ENCODE measurements at regions not wholly inside any gene's neighbourhood (a gene's known extent, or its start where the extent isn't known, plus 50 kb on each side); places are given as distances from the start of the nearest gene placed in this dataset.

DNA sequence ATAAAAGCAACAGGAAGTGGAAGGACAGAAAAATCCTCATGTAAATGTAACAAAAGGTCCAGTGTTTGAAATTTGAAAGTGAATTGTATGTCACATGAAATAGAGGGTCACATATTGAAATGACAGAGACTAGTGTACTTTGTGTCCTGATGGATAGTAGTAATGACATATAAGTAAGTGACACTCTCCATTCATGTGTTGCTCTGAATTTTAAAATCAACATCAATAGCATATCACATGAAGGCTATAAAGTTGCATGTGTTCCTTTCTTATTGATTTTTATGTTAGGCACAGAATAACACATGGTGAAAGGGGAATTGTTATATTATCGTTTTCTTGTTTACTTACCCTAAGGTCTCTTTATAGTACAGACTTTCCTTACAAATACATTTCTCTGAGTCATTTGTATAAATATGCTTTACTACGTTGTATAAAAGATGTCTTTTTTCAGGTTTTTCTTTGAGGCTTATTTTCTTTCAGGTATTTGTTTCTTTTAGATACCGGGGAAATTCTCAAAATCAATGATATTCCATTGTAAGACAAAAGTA is 104.6 kb upstream of the CACNA2D1 start:
- Mint-ChIP-seq H3K9me3 (ENCODE audit: unreplicated experiment) (peaks cover 5% of the 10 kb centered on the region), H3K4me1 (ENCODE audit: low read depth, unreplicated experiment) (peaks cover 2% of the 10 kb centered on the region), H3K27me3 (ENCODE audit: unreplicated experiment) (no peaks in the 10 kb centered on the region), H3K4me3 (ENCODE audit: unreplicated experiment) (no peak overlapping the region), H3K27ac (ENCODE audit: unreplicated experiment) (no peak overlapping the region), H3K36me3 (ENCODE audit: unreplicated experiment) (peaks cover 8% of the 10 kb centered on the region)
- TF ChIP-seq, protein P1, sequence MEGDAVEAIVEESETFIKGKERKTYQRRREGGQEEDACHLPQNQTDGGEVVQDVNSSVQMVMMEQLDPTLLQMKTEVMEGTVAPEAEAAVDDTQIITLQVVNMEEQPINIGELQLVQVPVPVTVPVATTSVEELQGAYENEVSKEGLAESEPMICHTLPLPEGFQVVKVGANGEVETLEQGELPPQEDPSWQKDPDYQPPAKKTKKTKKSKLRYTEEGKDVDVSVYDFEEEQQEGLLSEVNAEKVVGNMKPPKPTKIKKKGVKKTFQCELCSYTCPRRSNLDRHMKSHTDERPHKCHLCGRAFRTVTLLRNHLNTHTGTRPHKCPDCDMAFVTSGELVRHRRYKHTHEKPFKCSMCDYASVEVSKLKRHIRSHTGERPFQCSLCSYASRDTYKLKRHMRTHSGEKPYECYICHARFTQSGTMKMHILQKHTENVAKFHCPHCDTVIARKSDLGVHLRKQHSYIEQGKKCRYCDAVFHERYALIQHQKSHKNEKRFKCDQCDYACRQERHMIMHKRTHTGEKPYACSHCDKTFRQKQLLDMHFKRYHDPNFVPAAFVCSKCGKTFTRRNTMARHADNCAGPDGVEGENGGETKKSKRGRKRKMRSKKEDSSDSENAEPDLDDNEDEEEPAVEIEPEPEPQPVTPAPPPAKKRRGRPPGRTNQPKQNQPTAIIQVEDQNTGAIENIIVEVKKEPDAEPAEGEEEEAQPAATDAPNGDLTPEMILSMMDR (IDR thresholded peaks at IDR 0.05; ENCODE audit: partially characterized antibody, unreplicated experiment) = no peak
- DNase-seq = no peak

DNA sequence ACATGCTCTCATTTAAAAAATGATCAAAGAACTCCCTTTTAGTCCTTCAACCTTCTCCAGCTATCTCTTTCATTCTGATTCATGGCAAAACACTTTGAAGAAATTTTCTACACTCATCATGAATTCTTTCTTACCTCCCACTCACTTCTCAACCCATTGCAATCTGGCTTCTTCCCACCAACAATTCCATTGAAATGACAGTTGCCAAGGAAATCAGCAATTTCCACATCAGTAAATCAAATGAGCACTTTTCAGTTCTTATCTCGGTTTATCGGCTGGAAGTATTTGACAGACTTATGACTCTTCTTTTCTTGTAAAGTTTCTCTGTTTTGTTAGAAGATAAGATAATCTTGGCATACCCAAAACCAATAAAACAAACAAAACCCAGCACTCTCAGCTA is 99.1 kb upstream of the CACNA2D1 start:
- no peak for DNase-seq
- H3K9me3 Mint-ChIP-seq (ENCODE audit: unreplicated experiment) = peaks cover 2% of the 10 kb centered on the region
- H3K27me3 Mint-ChIP-seq (ENCODE audit: unreplicated experiment) = no peaks in the 10 kb centered on the region
- TF ChIP-seq, protein P1 (IDR thresholded peaks at IDR 0.05; ENCODE audit: partially characterized antibody, unreplicated experiment) = no peak
- H3K4me3 Mint-ChIP-seq (ENCODE audit: unreplicated experiment) = no peak overlapping the region
- H3K4me1 Mint-ChIP-seq (ENCODE audit: low read depth, unreplicated experiment) = peaks cover 2% of the 10 kb centered on the region
- H3K27ac Mint-ChIP-seq (ENCODE audit: unreplicated experiment) = no peak overlapping the region
- peaks cover 8% of the 10 kb centered on the region for H3K36me3 Mint-ChIP-seq (ENCODE audit: unreplicated experiment)

DNA sequence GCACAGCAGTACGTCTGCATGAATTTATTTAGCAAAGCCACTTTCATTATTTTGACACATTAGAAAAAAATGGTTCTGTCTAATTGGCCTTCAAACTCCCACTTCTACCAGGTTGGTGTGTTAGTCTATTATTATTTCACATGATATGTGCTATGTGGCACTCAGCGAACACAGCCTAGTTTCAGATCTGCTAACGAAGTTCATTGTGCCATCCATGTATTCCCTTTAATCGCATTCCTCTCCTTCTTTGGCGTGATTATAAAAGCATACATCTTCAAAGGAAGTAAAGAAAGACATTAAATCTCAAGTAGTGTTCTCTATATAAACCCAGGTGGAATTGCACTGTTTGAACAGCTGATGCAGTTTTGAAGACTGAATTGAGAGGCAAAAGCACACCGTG is 96.4 kb upstream of the CACNA2D1 start:
- H3K27me3 Mint-ChIP-seq (ENCODE audit: unreplicated experiment) = no peaks in the 10 kb centered on the region
- no peak for DNase-seq
- no peaks in the 10 kb centered on the region for H3K9me3 Mint-ChIP-seq (ENCODE audit: unreplicated experiment)
- peaks cover 4% of the 10 kb centered on the region for H3K36me3 Mint-ChIP-seq (ENCODE audit: unreplicated experiment)
- H3K4me3 Mint-ChIP-seq (ENCODE audit: unreplicated experiment) = no peak overlapping the region
- peaks cover 2% of the 10 kb centered on the region for H3K4me1 Mint-ChIP-seq (ENCODE audit: low read depth, unreplicated experiment)
- TF ChIP-seq, protein P1 (IDR thresholded peaks at IDR 0.05; ENCODE audit: partially characterized antibody, unreplicated experiment) = no peak
- no peak overlapping the region for H3K27ac Mint-ChIP-seq (ENCODE audit: unreplicated experiment)

DNA sequence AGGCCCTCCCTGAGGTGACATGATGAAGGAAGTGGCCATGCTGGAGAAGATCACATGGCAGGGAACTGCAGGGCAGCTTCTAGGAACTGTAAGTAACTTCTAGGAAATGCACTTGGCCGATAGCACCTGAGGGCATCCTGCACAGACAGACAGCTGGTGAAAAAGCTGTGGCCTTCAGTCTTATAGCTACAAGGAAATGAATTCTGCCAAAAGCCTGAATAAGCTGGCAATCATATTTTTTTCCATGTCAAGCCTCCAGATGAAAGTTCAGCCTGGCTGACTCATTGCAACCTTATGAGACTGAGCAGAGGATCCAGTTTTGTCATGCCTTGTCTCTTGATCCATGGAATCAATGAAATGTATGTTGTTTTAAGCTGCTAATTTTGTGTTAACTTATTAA is 91.1 kb upstream of the CACNA2D1 start:
- no peak for DNase-seq
- Mint-ChIP-seq H3K27ac (ENCODE audit: unreplicated experiment) (no peak overlapping the region), H3K4me1 (ENCODE audit: low read depth, unreplicated experiment) (no peaks in the 10 kb centered on the region), H3K36me3 (ENCODE audit: unreplicated experiment) (no peaks in the 10 kb centered on the region), H3K9me3 (ENCODE audit: unreplicated experiment) (no peaks in the 10 kb centered on the region), H3K27me3 (ENCODE audit: unreplicated experiment) (no peaks in the 10 kb centered on the region), H3K4me3 (ENCODE audit: unreplicated experiment) (no peak overlapping the region)
- TF ChIP-seq, protein P1 (IDR thresholded peaks at IDR 0.05; ENCODE audit: partially characterized antibody, unreplicated experiment) = no peak

DNA sequence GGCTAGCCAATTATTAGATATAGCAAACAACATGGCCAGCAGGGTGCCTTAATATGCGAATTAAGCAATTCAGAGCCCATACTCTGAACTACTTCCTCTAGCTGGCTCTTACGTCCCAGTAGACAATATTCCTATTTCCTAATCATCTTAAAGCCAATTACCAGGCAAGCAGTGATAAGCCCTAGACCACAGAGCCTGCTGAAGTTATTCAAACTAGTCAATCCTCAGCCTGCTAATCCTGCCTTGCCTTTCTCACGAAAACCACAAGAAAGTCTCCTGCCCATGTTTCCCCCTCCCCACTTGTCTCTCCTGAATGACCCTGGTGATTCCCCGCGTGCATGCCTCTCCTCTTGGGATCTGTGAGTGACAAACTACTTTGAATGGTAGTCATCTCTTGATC is 86.8 kb upstream of the CACNA2D1 start:
- H3K27me3 Mint-ChIP-seq (ENCODE audit: unreplicated experiment) = no peaks in the 10 kb centered on the region
- H3K4me3 Mint-ChIP-seq (ENCODE audit: unreplicated experiment) = no peak overlapping the region
- TF ChIP-seq, protein P1 (IDR thresholded peaks at IDR 0.05; ENCODE audit: partially characterized antibody, unreplicated experiment) = no peak
- DNase-seq = no peak
- no peaks in the 10 kb centered on the region for H3K4me1 Mint-ChIP-seq (ENCODE audit: low read depth, unreplicated experiment)
- no peak overlapping the region for H3K27ac Mint-ChIP-seq (ENCODE audit: unreplicated experiment)
- no peaks in the 10 kb centered on the region for H3K9me3 Mint-ChIP-seq (ENCODE audit: unreplicated experiment)
- H3K36me3 Mint-ChIP-seq (ENCODE audit: unreplicated experiment) = peaks cover 4% of the 10 kb centered on the region

All from glutamatergic neuron (in vitro differentiated cells).